GM15510 (cell line): ENCODE measurements at regions not wholly inside any gene's neighbourhood (a gene's known extent, or its start where the extent isn't known, plus 50 kb on each side); places are given as distances from the start of the nearest gene placed in this dataset.
A peak's percentile ranks its signal among the peaks of the same experiment; 100 is the strongest.

ENCODE experiments used
- POLR2A ChIP-seq: IDR thresholded peaks from 3 replicates; pipeline ENCODE4 v1.6.1; 2011; ENCODE audit warnings: borderline replicate concordance; ENCODE audit not compliant: insufficient read length; ENCODE audit errors: extremely low read depth

- no peak for TF ChIP-seq POLR2A
These were observed 541.9 kb upstream of the BOD1L1 start for GRCh38 chr4:14169460-14169859.

GRCh38 chr4:14176613-14177012 lies 549.1 kb upstream of the BOD1L1 start:
- no peak for TF ChIP-seq POLR2A

- peak; percentile 19 for TF ChIP-seq POLR2A
These were observed 550.5 kb upstream of the BOD1L1 start for GRCh38 chr4:14177987-14178386.

GRCh38 chr4:14178421-14178820 lies 550.9 kb upstream of the BOD1L1 start:
- no peak for TF ChIP-seq POLR2A

GRCh38 chr4:14180166-14180565 lies 552.6 kb upstream of the BOD1L1 start:
- no peak for TF ChIP-seq POLR2A

GRCh38 chr4:14180983-14181601 lies 553.6 kb upstream of the BOD1L1 start:
- no peak for TF ChIP-seq POLR2A

GRCh38 chr4:14182148-14182547 lies 554.6 kb upstream of the BOD1L1 start:
- no peak for TF ChIP-seq POLR2A

- TF ChIP-seq POLR2A = no peak
These were observed 556.7 kb upstream of the BOD1L1 start for GRCh38 chr4:14184265-14184664.

GRCh38 chr4:14184767-14185166 lies 557.2 kb upstream of the BOD1L1 start:
- TF ChIP-seq POLR2A = no peak

GRCh38 chr4:14188214-14188613 lies 560.7 kb upstream of the BOD1L1 start:
- no peak for TF ChIP-seq POLR2A

GRCh38 chr4:14193601-14194000 lies 566.1 kb upstream of the BOD1L1 start:
- no peak for TF ChIP-seq POLR2A

- no peak for TF ChIP-seq POLR2A
These were observed 568.6 kb upstream of the BOD1L1 start for GRCh38 chr4:14196131-14196530.

- no peak for TF ChIP-seq POLR2A
These were observed 587.7 kb upstream of the BOD1L1 start for GRCh38 chr4:14215116-14215770.

- no peak for TF ChIP-seq POLR2A
These were observed 589.9 kb upstream of the BOD1L1 start for GRCh38 chr4:14217401-14217800.

- no peak for TF ChIP-seq POLR2A
These were observed 591.1 kb upstream of the BOD1L1 start for GRCh38 chr4:14218641-14219040.

GRCh38 chr4:14221176-14221575 lies 593.7 kb upstream of the BOD1L1 start:
- no peak for TF ChIP-seq POLR2A

GRCh38 chr4:14222377-14223029 lies 595.0 kb upstream of the BOD1L1 start:
- TF ChIP-seq POLR2A = no peak

- TF ChIP-seq POLR2A = no peak
These were observed 595.9 kb upstream of the BOD1L1 start for GRCh38 chr4:14223461-14223860.
